ENCODE measurements at regions not wholly inside any gene's neighbourhood (a gene's known extent, or its start where the extent isn't known, plus 50 kb on each side); places are given as distances from the start of the nearest gene placed in this dataset.

- no peak overlapping the region for H3K4me3 ChIP-seq
- no TSS peak for BruUV-seq (replicated peaks)
- H3K9ac ChIP-seq (ENCODE audit: insufficient read depth in 1 of 2, low read depth in 2 of 2, low read length in 2 of 2) = no peak overlapping the region
- H3K4me1 ChIP-seq (replicated peaks in 1 of 2; ENCODE audit: control insufficient read depth in 2 of 2, insufficient read depth in 2 of 2, low read length in 2 of 2) = no peaks in the 10 kb centered on the region
- no peak for FAIRE-seq
- TF ChIP-seq DDX20 (tag; IDR thresholded peaks at IDR 0.05; ENCODE audit: low read depth) = no peak
- TF ChIP-seq PRMT5 (CRISPR knock-in tag; IDR thresholded peaks at IDR 0.05) = no peak
- TF ChIP-seq MAFK (IDR thresholded peaks at IDR 0.05; ENCODE audit: low read length) = no peak
- no peak for TF ChIP-seq E2F8 (IDR thresholded peaks at IDR 0.05; ENCODE audit: low read depth, partially characterized antibody)
- TF ChIP-seq ZNF764 (CRISPR knock-in tag; IDR thresholded peaks at IDR 0.05; ENCODE audit: low read depth) = no peak
- no peak for TF ChIP-seq CEBPG (CRISPR knock-in tag; IDR thresholded peaks at IDR 0.05)
- TF ChIP-seq CEBPG (tag; conservative IDR thresholded peaks at IDR 0.05 in 1 of 2, IDR thresholded peaks at IDR 0.05 in 1 of 2) = no peak
- no peak for TF ChIP-seq ZHX1 (conservative IDR thresholded peaks at IDR 0.05; ENCODE audit: low read length)
- no peak for TF ChIP-seq ZNF740 (CRISPR knock-in tag; IDR thresholded peaks at IDR 0.05)
- no peak for TF ChIP-seq ZNF740 (tag; IDR thresholded peaks at IDR 0.05)
- no peak for TF ChIP-seq E2F5 (CRISPR knock-in tag; IDR thresholded peaks at IDR 0.05)
- no peak for TF ChIP-seq LCOR (CRISPR knock-in tag; IDR thresholded peaks at IDR 0.05)
- TF ChIP-seq NFE2L1 (tag; IDR thresholded peaks at IDR 0.05; ENCODE audit: borderline replicate concordance, low read depth) = no peak
- TF ChIP-seq KHSRP (IDR thresholded peaks at IDR 0.05) = no peak
- TF ChIP-seq CGGBP1 (CRISPR knock-in tag; IDR thresholded peaks at IDR 0.05) = no peak
- H3K9me1 ChIP-seq (ENCODE audit: control insufficient read depth, insufficient read depth, low read length) = no peaks in the 10 kb centered on the region
- ChIA-PET CTCF (ENCODE audit: low intra/inter-chr PET ratio) (no interaction called here), POLR2A (no interaction called here)
- DNase-seq (ENCODE audit: extremely low read depth in 1 of 4, low spot score in 3 of 4) = no peak
- ATAC-seq = no peak
- in situ Hi-C loops (cut with MboI) (no loop called here), intact Hi-C loops (cut with micrococcal nuclease) (no loop called here)
- no peak overlapping the region for H2AFZ ChIP-seq (ENCODE audit: low read depth, low read length)
- H3K9me3 ChIP-seq (replicated peaks; ENCODE audit: control insufficient read depth, insufficient read depth, low read depth, low read length) = no peaks in the 10 kb centered on the region
- no peaks in the 10 kb centered on the region for H4K20me1 ChIP-seq (replicated peaks; ENCODE audit: control insufficient read depth, insufficient read depth, low read length)
- no peak overlapping the region for H3K4me2 ChIP-seq (ENCODE audit: insufficient read depth, low read length)
- H3K79me2 ChIP-seq (ENCODE audit: control insufficient read depth, insufficient read depth, low read length) = no peaks in the 10 kb centered on the region
- H3K36me3 ChIP-seq (ENCODE audit: control insufficient read depth, insufficient read depth, low read length) = no peaks in the 10 kb centered on the region
- WGBS (ENCODE audit: insufficient coverage, low coverage, missing lambda C conversion rate) = 0% methylated on average over 1 of the region's 1 CpG
- H3K27ac ChIP-seq (ENCODE audit: extremely low read depth, low read depth, low read length) = no peak overlapping the region
- no peaks in the 10 kb centered on the region for H3K27me3 ChIP-seq (ENCODE audit: control insufficient read depth in 2 of 2, insufficient read depth in 2 of 2, low read length in 2 of 2)
Observed at GRCh38 chrX:88526385-88526784, 220.6 kb upstream of the CPXCR1 start.
